CD4-positive, alpha-beta T cell treated with Interleukin-12 subunit alpha and Interleukin-12 subunit beta, for 1 hour (primary cell): ENCODE measurements at regions not wholly inside any gene's neighbourhood (a gene's known extent, or its start where the extent isn't known, plus 50 kb on each side); places are given as distances from the start of the nearest gene placed in this dataset.

Experiments
- DNase-seq: peaks from one replicate; pipeline ENCODE4 v3.0.0-alpha.2; 2020

DNA sequence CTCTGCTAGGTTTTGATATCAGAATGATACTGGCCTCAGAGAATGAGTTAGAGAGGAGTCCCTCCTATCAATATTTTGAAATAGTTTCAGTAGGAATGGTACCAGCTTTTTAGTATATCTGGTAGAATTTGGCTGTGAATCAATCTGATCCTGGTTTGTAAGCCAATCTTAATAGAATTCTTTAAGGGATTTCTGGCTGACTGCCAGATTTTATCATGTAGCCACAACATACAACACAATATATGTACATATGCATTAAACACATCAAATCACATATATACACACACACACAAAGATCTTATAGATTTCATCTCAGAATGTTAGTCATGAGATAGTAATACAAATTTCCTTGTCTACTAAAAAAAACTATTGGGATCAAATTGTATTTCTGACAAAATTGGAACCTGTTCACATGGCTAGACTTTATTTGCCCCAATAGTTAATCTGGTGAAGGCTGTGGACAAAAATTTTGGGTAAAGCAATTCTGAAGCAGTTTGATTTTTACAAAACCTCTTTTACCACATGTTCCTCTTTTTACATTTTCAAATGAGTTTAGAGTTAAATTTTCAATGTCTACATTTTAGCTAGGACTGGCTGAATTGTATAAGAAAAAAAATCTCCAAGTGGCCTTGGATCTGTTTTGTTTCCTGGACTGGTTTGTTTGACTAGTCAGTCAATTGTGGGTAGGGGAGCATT, 151.7 kb downstream of the FASLG start:
- DNase-seq: no peak

DNA sequence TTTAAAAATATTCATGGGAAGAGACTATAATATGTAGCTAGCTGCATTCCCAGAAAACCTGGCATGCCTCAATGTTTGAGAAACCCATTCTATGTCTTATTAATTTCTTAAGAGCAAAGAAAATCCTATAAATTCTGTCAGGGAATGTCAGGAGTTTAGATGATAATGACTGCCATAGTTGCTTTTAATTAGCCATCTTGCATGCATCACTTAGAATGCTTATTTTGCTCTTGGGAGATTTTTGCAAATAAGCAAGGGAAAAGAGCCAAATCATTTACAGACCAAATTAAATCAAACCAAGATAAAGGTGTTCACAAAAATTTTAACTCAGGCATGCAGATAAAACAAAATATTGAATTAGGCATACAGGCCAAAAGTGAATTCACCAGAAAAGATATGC, 152.8 kb downstream of the FASLG start:
- no peak for DNase-seq

DNA sequence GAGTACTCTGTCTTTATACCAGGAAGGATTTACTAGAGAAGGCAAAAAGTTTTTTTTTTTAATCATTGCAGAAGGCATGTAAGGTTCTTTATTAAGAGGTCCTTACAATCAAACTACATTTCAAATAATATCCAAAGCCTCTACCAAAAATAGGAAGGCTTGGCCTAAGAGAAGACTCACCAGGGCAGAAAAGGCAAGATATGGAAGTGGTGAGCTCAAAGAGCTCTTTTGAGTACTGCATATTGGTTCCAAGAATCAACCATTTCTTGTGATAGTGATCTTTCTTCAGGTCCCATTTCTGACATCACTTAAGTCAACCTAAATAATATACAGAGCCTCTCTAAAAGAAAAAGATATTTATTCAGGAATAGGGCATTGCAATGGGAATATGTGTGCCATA, 153.2 kb downstream of the FASLG start:
- no peak for DNase-seq

DNA sequence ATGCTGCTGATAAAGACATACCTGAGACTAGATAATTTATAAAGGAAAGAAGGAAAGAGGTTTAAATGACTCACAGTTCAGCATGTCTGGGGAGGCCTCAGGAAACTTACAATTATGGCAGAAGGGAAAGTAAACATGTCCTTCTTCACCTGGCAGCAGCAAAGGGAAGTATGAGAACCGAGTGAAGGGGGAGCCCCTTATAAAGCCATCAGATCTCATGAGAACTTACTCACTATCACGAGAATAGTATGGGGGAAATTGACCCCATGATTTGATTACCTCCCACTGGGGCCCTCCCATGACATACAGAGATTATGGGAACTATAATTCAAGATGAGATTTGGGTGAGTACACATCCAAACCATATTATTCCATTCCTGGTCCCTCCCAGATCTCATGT, 154.4 kb downstream of the FASLG start:
- no peak for DNase-seq

DNA sequence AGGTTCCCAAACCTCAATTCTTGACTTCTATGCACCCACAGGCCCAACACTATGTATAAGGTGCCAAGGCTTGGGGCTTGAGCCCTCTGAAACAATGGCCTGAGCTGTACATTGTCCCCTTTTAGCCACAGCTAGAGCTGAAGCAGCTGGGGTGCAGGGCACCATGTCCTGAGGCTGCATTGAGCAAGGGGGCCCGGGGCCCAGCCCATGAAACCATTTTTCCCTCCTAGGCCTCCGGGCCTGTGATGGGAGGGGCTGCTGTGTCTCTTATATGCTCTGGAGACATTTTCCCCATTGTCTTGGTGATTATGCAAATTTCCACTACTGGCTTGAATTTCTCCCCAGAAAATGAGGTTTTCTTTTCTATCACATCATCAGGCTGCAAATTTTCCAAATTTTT, 155.5 kb downstream of the FASLG start:
- no peak for DNase-seq

DNA sequence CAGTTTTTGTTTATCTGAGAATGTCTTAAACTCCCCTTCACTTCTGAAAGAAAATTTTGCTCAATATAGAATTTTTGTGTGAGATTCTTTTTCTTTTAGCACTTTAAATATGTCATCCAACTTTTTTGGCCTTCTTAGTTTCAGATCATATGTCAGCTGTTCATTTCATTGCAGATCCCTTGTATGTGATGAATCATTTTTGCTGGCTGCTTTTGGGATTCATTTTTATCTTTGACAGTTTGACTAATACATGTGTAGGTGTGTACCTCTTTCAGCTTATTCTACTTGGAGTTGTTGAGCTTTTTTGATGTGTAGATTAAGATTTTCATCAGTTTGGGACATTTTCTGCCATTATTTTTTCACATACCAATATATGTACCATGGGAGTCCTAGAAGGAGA, 156.8 kb downstream of the FASLG start:
- no peak for DNase-seq

DNA sequence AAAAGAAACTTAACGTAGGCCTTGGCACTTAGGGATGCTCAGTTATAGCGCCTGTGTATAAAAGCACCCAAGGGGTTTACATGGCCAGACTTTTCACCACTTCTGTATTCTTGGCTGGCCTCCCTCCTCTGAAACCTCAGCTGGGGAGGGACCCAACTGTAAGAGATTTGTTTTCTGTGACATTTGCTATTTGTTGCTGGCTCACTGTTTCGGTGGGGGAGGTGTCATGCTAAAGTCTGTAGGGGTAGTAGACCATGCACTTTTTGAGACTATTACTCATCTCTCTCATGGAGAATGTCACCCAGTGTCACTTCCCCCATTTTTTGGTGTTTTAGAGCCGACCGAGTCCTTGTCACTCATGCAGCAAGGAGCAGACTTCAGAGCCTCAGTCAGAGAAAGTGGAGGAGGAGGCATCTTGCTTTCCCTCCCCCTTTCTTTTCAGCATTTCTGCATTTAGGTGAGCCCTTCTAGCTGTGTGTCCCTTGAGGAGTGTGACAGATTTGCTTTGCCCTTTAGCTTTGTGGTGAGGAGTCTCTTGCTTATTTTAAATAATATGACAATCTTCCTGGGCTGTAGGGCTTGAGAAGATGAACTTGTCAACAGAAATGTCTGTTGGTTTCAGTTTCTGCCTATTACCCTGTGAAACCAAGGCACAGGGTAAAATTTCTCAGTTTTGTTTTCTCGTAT, 160.1 kb downstream of the FASLG start:
- DNase-seq: peak; percentile 20

DNA sequence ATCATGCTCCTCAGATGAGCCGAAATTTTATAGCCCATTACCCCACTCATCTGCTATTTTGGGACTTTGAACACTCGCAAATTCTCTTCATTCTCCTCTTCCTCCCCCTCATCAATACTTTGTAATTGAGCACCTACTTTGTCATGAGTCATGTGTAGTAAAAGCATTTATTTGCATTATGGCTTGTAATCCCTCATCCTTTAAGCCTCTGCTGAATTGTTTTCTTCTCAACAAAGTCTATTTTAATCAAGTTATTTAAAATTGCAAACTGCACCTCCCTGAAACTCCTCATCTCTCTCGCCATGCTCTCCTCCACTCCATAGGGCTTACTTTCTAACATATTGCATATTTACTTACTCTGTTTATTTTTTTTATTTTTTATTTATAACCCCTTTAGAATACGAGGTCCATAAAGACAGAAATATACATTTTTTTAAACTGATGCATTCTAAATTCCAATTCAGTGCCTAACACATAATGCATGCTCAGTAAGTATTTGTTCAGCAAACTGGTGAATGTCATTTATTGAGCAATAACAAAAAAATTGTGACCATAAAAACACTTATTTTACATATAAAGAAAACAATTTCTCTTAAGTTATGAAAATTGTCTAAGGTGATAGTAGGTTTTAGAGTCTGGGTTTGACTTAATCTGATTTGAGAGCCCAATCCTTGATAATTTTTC, 161.7 kb downstream of the FASLG start:
- no peak for DNase-seq

DNA sequence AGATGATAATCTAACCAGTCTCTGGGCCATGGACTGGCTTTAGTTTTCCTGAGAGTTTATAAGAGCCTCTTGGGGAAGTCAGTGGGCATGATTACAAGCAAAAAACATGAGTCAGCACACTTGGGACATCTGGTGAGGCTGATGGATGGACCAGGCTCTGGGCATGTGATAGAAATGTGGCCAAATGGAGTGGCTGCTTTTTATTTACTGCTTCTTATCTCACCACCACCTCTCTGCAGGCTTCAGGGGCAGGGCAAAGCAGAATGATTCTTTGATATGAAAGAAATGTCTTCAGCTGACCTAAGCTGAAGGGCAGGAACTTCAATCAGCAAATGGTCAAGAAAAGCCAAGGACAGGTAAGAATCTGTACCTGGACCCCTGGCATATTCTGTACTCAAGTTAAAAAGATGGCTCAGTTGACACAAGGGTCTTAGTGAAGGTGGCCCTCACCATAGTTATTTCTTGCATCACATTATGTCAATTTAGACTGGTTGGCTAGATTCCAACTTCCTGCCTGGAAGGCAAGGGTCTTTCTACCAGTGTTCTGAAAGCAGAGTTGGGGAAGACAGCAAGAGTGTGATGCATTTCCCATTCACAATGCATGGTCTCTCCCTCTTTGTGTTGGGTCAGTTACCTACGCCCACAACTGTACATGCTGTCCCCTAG, 162.8 kb downstream of the FASLG start:
- DNase-seq: no peak

DNA sequence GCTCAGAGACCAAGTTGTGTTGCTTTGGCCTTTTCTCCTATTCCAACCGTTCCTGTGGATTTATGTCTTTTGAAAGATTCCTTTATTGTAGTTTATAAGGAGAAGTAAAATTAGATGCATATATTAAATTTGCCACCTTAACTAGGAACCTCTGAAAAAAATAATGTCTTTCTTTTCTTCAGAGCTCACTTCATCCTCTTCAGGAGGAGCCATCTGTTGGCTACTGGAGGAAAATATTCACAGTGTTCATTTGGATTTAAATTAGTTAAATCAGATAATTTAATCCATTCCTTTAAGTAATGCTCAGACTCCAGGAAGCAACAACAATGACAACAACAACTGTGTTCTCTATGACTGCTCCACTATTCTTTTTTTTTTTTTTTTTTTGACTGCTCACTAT, 164.0 kb downstream of the FASLG start:
- DNase-seq: no peak

DNA sequence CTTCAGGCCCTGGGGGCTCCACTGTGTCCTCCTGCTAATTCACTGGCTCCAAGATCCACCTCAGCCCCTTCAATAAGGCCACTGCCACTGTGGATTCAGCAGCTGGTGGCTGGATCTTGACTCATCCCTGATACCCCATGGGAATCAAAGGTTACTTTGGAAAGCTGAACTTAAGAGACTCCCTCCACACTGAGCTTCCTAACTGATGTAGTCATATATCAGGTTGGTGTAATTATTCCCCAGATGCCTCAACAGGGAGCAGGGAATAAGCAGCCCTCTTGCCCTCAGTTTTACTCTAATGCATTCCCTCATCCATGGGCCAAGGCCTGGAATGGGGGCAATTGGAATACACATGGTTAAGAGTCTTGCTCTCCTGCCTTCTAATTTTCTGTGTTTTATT, 164.6 kb downstream of the FASLG start:
- no peak for DNase-seq

DNA sequence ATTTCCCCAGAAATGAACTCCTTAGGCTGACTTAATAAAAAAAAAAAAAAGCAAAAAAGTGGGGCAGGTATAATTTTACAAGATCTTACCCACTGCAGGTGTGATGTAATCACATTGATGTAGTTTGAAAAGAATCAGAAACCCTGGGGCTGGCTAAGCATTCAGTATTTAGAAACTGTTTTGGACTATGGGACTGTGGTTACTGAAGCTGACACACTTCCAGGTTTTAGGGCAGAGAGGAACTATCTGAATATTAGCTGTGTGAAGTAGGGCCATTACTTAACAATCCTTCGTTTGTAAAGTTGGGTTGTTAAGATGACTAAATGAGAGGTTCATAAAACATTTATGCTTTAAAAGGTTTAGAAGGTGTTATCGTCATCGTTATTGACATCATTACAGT, 165.3 kb downstream of the FASLG start:
- no peak for DNase-seq

DNA sequence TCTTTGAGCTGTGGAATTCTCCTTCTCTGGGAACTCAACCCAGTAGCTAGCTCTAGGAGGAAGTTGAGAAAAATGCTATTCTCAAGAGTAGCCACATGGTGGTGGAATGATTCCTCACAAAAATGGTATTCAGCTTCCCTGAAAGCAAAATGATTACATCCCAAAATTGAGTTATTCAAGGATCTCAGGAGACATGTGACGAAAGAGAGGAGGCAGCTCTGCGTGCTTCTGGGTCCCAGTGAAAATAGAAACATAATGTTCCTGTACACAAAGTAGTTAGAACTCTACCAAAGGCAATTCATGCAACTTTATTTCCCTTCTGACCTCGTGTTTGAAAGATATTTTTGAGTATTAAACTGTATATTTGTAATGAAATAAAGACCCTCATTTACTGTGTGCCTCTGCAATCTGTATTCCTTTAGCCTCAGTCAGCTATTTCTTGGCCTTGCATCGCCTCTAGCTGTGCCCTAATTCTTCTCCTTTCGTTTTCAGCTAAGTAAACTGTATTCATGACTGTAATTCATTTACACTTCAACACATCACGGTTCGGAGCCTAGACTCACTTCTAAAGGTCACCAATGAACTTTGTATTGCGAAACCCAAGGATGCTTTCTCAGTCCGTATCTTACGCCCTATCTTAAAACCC, 167.3 kb downstream of the FASLG start:
- DNase-seq: peak; percentile 20

DNA sequence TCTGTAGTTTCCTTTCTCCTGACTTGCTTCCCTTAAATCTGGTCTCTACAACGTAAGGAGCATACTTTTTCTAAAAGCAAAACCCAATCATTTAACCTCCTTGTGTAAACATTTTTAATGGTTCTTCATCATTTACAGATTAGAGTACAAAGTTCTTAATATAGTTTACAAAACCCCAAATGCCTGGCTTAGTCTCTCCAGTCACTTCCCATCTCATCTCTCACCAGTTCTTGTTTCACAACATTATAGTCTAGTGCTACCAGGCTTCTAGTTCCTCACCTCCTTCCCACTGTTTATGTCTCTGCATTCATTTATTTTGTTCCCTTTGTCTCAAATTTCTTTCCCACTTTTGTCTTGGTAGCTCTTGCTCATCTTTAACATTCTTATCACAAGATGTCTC, 168.4 kb downstream of the FASLG start:
- no peak for DNase-seq

DNA sequence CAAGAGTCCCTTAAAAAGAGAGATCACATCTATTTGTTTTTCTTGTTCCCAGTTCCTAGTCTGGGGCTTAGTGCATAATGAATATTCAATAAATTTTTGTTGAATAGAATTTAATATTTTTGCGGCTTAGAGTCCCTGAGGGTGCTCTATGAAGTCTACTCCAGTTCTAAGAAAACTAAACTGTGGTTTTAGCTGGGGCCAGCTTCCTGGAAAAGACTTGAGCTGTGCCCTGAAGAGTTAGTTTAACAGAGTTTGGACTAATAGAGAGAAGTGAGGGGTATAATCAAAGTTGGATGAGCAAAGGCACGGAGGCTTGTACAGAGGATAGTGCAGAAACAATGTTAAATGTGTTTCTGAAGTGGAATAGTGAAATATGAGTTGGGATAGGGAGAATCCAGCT, 168.9 kb downstream of the FASLG start:
- no peak for DNase-seq

DNA sequence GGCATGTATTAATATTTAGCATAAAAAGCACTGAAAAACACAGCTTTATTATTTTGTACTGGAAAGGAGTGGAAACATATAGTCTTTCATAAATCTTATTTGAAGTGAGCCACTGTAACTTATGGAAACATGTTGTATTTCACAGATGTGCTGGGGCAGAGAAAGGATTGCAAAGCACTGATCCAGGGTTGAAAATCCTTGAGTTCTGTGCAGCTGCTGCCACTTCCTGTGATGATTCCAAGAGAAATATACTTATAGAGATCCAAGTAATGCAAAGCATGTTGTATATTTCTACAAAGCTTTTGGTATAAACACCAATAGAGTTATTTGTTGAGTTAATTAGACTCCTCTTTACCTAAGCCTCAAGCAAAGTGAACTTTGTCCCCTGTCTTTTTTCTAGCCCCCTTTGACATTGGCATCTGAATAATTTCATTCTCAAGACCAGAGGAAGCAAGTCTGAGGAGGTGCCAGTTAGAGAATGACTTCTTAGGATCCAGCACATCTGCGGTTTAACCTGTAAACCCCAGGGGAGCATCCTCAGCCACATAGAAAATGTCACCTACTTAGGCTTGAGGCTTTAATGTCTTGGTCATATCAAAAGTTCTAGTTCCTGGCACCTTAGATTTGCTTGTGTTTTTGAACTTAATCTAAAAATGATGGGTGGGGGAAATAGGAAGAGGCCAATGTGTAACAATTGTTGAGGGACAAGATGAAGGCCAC, 173.3 kb downstream of the FASLG start:
- no peak for DNase-seq

DNA sequence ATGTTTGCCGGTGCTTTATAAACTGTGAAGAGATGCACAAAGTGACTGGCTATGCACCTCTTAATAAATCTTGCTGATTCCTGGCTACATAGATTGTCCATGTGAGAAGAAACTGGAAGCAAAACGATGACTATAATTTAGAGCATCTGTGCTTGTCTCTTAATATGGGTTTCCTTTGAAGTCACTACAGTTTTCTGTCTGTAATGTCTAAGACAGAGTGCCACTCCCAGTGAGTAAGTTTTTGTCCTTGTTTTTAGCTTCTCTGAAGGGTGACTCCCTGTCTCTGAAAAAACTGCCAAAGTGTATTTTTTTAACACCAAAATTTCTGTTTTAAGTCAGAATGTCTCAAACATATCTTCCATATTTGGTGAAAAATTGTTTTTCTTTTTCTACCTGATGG, 175.1 kb downstream of the FASLG start:
- DNase-seq: no peak

DNA sequence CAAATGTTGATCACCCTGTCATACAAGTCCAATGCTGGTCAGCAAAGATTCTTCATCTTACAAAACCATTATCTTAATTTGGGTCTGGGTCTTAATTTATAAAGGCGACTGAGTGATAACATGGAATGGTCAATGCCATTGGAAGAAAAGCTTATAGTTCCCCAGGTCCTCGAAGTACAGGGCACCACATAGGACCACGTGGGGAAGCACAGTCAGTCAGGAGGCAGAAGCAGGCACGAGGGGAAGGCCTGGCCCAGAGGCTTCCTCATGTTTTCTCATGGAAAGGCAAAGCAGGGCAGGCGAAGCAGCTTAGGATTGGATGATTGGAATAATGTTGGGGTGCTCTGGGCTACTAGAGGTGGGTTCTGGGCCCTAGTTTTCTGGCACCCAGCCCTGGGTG, 175.7 kb downstream of the FASLG start:
- no peak for DNase-seq

DNA sequence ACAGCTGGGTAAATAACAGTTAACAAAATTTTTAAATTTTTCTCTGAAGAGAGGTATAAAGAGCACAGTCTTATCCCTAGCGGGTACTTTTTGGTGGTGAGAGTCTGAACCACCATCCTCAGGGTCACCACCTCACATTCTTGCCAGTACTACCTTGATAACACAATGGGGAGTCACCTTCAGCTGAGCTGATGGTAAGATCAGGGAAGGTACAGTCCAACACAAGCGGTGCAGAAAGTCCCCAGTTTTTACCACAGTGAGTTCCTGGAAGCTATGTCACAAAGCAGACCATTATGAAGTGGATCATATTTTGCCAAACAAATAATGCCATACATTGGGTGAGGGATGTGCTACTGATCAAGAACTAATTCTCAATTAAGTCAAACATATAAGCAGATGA, 176.9 kb downstream of the FASLG start:
- no peak for DNase-seq

DNA sequence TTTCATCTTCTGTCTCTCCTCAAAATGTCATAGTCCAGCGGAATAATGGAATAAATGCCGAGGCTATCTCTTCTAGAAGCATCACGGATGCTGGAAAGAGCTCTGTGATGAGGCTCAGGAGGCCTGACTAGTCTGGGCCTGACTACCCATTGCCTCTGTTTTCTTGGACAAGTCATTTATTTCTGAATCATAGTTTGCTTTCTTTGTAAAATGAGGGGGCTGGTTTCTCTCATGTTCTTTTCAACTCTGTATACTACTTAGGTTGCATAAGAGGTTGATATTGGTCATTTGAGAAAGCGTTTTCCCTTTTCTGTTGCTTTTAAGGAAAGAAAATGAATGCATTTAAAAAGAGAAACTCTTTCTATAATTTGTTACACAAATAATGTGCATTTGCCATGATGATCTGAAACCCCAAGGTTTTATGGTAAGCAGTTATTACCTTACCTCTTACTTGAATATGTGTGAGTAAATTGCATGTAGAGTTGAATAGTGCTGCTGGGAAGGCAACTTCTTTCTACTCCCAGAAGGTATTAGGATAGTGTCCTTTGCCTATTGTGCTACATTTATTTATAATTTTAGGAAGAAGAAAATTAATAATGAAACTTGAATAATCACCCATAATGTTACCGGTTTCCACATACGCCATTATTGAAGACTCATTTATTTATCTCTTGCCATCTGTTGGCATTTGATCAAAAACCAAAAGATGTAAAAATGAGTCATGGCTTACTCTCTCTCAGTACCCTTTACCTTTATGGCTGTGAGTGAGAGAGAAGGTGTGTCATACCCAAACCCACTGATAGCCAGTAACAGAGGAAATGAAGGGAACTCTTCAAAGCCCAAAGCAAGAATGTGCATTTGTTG, 179.1 kb downstream of the FASLG start:
- peak; percentile 69 for DNase-seq

DNA sequence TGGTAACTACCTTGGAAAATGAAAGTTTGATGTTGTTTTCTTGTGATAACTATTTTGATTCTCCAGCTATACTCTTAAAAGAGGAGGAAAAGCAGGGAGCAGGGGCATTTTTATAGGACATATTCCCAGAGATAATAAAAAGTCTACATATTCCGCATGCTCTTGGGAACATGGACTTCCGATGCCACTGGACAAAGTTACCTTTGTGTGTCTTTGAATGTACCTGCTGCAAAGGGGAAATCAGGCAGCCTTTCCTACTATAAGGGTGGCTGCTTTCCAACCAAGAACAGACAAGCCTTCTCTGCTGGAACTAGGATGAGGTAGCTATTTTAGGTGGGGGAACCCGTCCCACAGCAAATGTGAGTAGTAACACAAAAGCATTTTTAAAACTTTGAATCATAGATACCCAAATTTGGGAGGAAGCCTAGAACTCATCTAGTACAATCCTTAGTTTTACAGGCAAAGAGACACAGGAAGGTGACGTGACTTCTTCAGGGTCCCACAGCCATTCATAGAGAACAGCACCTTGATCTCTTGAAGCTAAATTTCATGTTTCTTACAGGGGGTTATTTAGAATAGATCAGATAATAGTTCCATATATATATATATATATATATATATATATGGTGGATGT, 179.9 kb downstream of the FASLG start:
- DNase-seq: no peak
